Mucosa of descending colon (tissue), 3 donors: ENCODE measurements at regions not wholly inside any gene's neighbourhood (a gene's known extent, or its start where the extent isn't known, plus 50 kb on each side); places are given as distances from the start of the nearest gene placed in this dataset.
"Not testable (repeated sequence)": the region's sequence is repeated elsewhere in the genome, so short reads cannot be mapped to it uniquely, and the experiment has no call there.

Source experiments
- ATAC-seq: fragments of 200-7000 bp; cut with Tn5 transposase; one replicate; pipeline ENCODE4 v1.9.1; 2020; ENCODE audit warnings: mild to moderate bottlenecking, moderate library complexity
- DNase-seq, 3 donors: peaks; one replicate each; pipeline ENCODE4 v3.0.0-alpha.2; 2020
- H3K36me3 ChIP-seq: fragments of 200-600 bp; one replicate; pipeline ENCODE4 v1.8.0; 2021; ENCODE audit warnings: low read depth, mild to moderate bottlenecking
- H3K4me1 ChIP-seq: fragments of 200-600 bp; one replicate; pipeline ENCODE4 v1.8.0; 2021; ENCODE audit warnings: low read depth, mild to moderate bottlenecking
- H3K4me3 ChIP-seq: fragments of 200-600 bp; one replicate; pipeline ENCODE4 v1.8.0; 2021; ENCODE audit warnings: mild to moderate bottlenecking
- H3K9me3 ChIP-seq: fragments of 200-600 bp; one replicate; pipeline ENCODE4 v1.8.0; 2021; ENCODE audit warnings: mild to moderate bottlenecking
- CTCF ChIP-seq: fragments of 200-600 bp; IDR thresholded peaks from one replicate; pipeline ENCODE4 v1.8.0; 2022; ENCODE audit warnings: antibody characterized with exemption, mild to moderate bottlenecking
- intact Hi-C, 2 donors: fragments of 100-400 bp; cut with DNase I in 1 of 2; cut with micrococcal nuclease in 1 of 2; formaldehyde crosslinking; loops; one replicate each; pipeline versions ENCODE4 v1.11.0 to v1.11.1; 2022; cut with DNase I, micrococcal nuclease
- donor health status: DM: no; HTN: no; CAD: no; lungs with moderate emphysema.
- donor health status: DM: no; HTN: no; CAD: no.
- donor health status: DM: no; HTN: yes; CAD: no.

- H3K4me3 ChIP-seq: no peak overlapping the region
- ATAC-seq: no peak
- intact Hi-C loops: no loop called here
- no peaks in the 10 kb centered on the region for H3K9me3 ChIP-seq
- no peaks in the 10 kb centered on the region for H3K36me3 ChIP-seq
- H3K4me1 ChIP-seq: no peaks in the 10 kb centered on the region
- DNase-seq: no peak
- TF ChIP-seq CTCF: no peak
These were observed 110.8 kb upstream of the JCAD start for GRCh38 chr10:30170146-30170545.

- ATAC-seq: no peak
- TF ChIP-seq CTCF: no peak
These were observed 110.0 kb upstream of the JCAD start for GRCh38 chr10:30169342-30169741.

GRCh38 chr10:30166929-30167328 is 107.5 kb upstream of the JCAD start:
- no peak overlapping the region for H3K4me3 ChIP-seq
- no peak for TF ChIP-seq CTCF
- intact Hi-C loops: no loop called here
- H3K9me3 ChIP-seq: no peaks in the 10 kb centered on the region
- no peaks in the 10 kb centered on the region for H3K36me3 ChIP-seq
- no peaks in the 10 kb centered on the region for H3K4me1 ChIP-seq
- DNase-seq (no peak), ATAC-seq (no peak)

More at GRCh38 chr10:30169342-30169741, 110.0 kb upstream of the JCAD start:
- H3K4me3 ChIP-seq: no peak overlapping the region
- H3K4me1 ChIP-seq: no peaks in the 10 kb centered on the region
- no peaks in the 10 kb centered on the region for H3K9me3 ChIP-seq
- no peak for DNase-seq
- intact Hi-C loops: no loop called here
- H3K36me3 ChIP-seq: no peaks in the 10 kb centered on the region

- ATAC-seq: not testable (repeated sequence)
These were observed 104.0 kb upstream of the JCAD start for GRCh38 chr10:30163410-30163809.

GRCh38 chr10:30162796-30163195 is 103.4 kb upstream of the JCAD start:
- intact Hi-C loops, H3K9me3 ChIP-seq, H3K36me3 ChIP-seq, H3K4me1 ChIP-seq, H3K4me3 ChIP-seq, DNase-seq, ATAC-seq: not testable (repeated sequence)

More at GRCh38 chr10:30163410-30163809, 104.0 kb upstream of the JCAD start:
- DNase-seq, H3K4me1 ChIP-seq, intact Hi-C loops, H3K36me3 ChIP-seq, H3K4me3 ChIP-seq, H3K9me3 ChIP-seq: not testable (repeated sequence)

- Histone ChIP-seq H3K4me3 (no peak overlapping the region), H3K9me3 (no peaks in the 10 kb centered on the region), H3K4me1 (no peaks in the 10 kb centered on the region), H3K36me3 (no peaks in the 10 kb centered on the region)
- intact Hi-C loops: no loop called here
- no peak for DNase-seq
- TF ChIP-seq CTCF: no peak
- no peak for ATAC-seq
These were observed 101.0 kb upstream of the JCAD start for GRCh38 chr10:30160271-30160982.

- ATAC-seq, H3K36me3 ChIP-seq, H3K9me3 ChIP-seq, H3K4me3 ChIP-seq, H3K4me1 ChIP-seq, DNase-seq, intact Hi-C loops: not testable (repeated sequence)
These were observed 100.2 kb upstream of the JCAD start for GRCh38 chr10:30159614-30160013.
